ENCODE measurements at regions not wholly inside any gene's neighbourhood (a gene's known extent, or its start where the extent isn't known, plus 50 kb on each side); places are given as distances from the start of the nearest gene placed in this dataset.

DNA sequence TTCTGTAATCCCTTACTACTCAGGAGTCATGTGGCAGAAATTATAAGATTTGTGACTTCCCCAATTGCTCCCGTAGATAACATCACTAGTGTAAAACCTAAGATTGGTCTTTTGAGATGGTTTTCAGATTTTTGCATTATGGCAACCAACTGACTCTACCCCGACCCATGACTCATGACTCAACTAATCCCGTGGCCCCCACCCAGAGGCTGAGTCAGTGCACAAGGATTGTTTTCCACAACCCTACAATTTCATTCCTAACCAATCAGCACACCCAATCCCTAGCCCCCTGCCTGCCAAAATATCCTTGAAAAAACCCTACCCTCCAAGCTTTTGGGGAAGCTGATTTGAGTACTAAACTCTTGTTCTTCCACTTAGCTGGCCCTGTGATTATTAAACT is 109.4 kb upstream of the FAM9C start:
- no peak for DNase-seq (ENCODE audit: low read depth, low spot score)
- in situ Hi-C loops (cut with HindIII; ENCODE audit: low sequenced_read_pairs) = no loop called here
- TF ChIP-seq, protein P1, sequence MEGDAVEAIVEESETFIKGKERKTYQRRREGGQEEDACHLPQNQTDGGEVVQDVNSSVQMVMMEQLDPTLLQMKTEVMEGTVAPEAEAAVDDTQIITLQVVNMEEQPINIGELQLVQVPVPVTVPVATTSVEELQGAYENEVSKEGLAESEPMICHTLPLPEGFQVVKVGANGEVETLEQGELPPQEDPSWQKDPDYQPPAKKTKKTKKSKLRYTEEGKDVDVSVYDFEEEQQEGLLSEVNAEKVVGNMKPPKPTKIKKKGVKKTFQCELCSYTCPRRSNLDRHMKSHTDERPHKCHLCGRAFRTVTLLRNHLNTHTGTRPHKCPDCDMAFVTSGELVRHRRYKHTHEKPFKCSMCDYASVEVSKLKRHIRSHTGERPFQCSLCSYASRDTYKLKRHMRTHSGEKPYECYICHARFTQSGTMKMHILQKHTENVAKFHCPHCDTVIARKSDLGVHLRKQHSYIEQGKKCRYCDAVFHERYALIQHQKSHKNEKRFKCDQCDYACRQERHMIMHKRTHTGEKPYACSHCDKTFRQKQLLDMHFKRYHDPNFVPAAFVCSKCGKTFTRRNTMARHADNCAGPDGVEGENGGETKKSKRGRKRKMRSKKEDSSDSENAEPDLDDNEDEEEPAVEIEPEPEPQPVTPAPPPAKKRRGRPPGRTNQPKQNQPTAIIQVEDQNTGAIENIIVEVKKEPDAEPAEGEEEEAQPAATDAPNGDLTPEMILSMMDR (IDR thresholded peaks at IDR 0.05; ENCODE audit: low read depth, low read length) = no peak
- H3K4me3 ChIP-seq (ENCODE audit: low read depth, low read length) = no peak overlapping the region

DNA sequence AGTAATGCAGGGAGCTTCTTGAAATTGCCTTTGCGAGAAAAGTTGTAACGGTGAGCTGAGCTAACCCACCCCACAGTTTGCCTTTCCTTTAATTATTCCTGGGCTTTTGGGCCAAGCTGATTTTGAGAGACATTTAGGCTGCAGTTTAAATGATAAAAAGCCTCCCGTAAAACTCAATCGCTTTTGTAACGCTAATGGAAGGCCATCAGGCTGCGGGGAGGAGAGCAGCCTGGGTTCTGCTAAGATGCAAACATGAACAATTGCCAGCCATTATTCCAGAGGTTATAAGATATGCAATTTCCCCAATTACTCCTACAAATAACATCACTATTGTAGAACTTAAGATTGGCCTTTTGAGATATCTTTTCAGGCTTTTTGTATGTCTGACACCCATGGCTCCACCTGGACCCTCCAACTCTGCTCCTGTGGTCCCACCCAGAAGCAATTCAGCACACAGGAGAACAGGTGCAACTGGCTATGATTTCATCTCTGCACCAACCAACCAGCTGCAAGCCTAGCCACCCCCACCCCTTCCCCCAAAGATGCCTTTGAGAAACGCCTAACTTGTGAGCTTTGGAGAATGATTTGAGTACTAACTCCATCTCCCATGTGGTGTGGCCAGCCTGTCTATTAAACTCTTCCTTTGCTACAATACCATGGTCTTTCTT is 108.2 kb upstream of the FAM9C start:
- in situ Hi-C loops (cut with HindIII; ENCODE audit: low sequenced_read_pairs) = no loop called here
- no peak overlapping the region for H3K4me3 ChIP-seq (ENCODE audit: low read depth, low read length)
- DNase-seq (ENCODE audit: low read depth, low spot score) = no peak
- TF ChIP-seq, protein P1 (IDR thresholded peaks at IDR 0.05; ENCODE audit: low read depth, low read length) = no peak

DNA sequence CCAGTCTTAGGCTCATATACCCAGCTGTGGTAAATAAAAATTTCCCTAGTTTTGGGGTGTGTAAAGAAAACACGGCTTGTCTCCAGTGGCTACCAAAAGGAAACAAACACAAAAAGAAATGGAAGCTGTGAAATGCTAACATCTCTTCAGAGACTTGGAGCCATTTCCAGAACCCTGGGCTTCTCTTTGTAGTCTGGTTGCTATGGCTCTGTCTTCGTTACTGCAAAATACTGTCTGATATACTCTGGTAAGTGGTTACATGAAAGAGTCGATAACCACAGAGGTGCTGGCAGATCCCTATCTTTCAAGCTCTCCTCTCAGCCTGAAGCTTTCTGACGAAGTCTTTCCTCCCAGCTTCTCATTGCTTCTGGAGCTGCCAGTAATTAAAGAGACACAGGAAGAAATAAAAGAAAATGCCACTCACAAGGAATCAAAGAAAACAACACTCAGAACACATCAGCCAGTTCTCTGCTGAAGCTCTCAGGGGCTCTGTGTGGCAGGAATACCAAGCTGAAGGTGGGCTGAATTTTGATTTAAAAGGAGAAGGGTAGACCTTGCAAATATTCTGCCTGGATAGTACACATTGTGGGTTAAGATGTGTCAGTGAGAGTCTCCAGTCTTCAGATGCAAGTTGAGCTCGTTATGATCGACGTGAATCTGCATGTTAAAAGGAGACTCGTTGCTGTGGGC is 107.6 kb upstream of the FAM9C start:
- TF ChIP-seq, protein P1 (IDR thresholded peaks at IDR 0.05; ENCODE audit: low read depth, low read length) = no peak
- no peak overlapping the region for H3K4me3 ChIP-seq (ENCODE audit: low read depth, low read length)
- in situ Hi-C loops (cut with HindIII; ENCODE audit: low sequenced_read_pairs) = no loop called here
- DNase-seq (ENCODE audit: low read depth, low spot score) = peak; percentile 76

DNA sequence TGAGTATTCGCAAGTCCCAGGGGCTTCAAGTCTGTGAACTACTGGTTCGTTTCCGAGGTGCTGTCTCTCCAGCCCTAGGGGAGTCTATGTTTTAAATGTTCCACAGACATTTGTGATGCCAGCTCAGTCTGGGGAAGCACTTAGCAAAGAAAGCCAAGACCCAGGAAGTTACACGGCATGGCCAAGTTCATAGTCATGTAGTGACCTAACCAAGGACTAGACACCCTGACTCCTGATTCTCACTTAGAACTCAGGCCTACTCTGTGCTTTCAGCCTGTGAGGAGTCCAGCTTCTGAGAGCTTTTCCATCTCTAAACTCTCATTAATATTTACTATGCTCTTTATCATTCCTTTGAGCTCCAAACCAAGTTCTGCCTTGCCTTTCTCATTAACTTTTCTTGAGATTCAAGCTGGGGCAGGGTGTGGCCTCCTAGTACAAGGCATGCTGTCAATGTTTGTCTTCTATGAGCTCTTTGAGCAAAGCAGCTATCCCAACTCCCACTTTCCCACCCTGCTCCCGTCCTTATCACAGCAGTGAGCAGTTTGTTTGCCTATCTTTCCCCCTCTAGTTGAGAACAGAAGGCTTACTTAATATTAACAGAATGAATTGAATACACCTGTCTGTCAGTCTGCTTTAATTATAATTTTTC is 105.4 kb upstream of the FAM9C start:
- in situ Hi-C loops (cut with HindIII; ENCODE audit: low sequenced_read_pairs) = no loop called here
- H3K4me3 ChIP-seq (ENCODE audit: low read depth, low read length) = no peak overlapping the region
- TF ChIP-seq, protein P1 (IDR thresholded peaks at IDR 0.05; ENCODE audit: low read depth, low read length) = no peak
- no peak for DNase-seq (ENCODE audit: low read depth, low spot score)

DNA sequence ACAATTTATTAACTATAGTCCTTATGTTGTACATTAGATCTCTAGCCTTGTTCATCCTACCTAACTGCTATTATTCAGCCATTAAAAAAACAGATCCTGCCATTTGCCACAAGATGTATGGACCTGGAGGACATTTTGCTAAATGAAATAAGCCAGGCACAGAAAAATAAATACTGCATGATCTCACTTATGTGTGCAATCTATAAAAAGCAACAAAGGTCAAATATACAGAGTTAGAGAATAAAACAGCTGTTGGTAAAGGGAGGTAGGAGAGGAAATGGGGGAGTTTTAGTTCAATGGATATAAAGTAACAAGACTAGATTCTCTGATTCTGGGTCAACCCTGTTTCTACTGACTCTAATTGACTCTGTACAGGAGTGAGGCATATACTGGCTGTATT is 103.3 kb upstream of the FAM9C start:
- no peak for DNase-seq (ENCODE audit: low read depth, low spot score)
- in situ Hi-C loops (cut with HindIII; ENCODE audit: low sequenced_read_pairs) = no loop called here
- TF ChIP-seq, protein P1 (IDR thresholded peaks at IDR 0.05; ENCODE audit: low read depth, low read length) = no peak

DNA sequence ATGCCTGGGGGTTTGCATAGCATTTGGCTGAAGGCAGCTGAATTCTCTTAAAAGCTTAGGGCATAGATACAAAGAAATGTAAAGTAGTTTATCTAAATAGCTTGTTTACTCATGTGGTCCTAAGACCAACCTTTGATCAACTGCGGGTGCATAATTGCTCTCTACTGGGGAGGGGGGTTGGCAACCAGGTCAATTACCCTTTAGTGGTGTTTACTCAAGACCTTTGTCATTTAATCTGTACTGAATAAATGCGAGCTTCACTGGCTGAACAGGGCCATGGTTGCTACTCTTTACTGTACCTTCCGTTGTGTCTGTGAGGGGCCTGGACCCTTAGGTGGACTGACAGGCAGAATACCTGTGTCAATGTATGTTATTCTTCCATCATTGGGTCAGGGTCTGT is 102.7 kb upstream of the FAM9C start:
- TF ChIP-seq, protein P1 (IDR thresholded peaks at IDR 0.05; ENCODE audit: low read depth, low read length) = no peak
- in situ Hi-C loops (cut with HindIII; ENCODE audit: low sequenced_read_pairs) = no loop called here
- no peak for DNase-seq (ENCODE audit: low read depth, low spot score)
- no peak overlapping the region for H3K4me3 ChIP-seq (ENCODE audit: low read depth, low read length)

More for the DNA sequence above, 103.3 kb upstream of the FAM9C start:
- no peak overlapping the region for H3K4me3 ChIP-seq (ENCODE audit: low read depth, low read length)

Measured in astrocyte of the spinal cord (primary cell).